ENCODE measurements at regions not wholly inside any gene's neighbourhood (a gene's known extent, or its start where the extent isn't known, plus 50 kb on each side); places are given as distances from the start of the nearest gene placed in this dataset.

GRCh38 chr14:101490771-101491170, 70.5 kb upstream of the DIO3 start:
- TF ChIP-seq EZH2 (IDR thresholded peaks at IDR 0.05; ENCODE audit: borderline replicate concordance, insufficient read depth, low read length, poor library complexity, severe bottlenecking) (no peak), CTCF (IDR thresholded peaks at IDR 0.05; ENCODE audit: poor library complexity, severe bottlenecking) (no peak), RAD21 (conservative IDR thresholded peaks at IDR 0.05) (no peak), EP300 (conservative IDR thresholded peaks at IDR 0.05; ENCODE audit: poor library complexity, severe bottlenecking) (no peak), POLR2AphosphoS5 (IDR thresholded peaks at IDR 0.05) (no peak), REST (IDR thresholded peaks at IDR 0.05; ENCODE audit: borderline replicate concordance) (no peak), MXI1 (conservative IDR thresholded peaks at IDR 0.05; ENCODE audit: poor library complexity, severe bottlenecking) (no peak), SMC3 (conservative IDR thresholded peaks at IDR 0.05; ENCODE audit: poor library complexity) (no peak), TAF1 (IDR thresholded peaks at IDR 0.05; ENCODE audit: low read depth) (no peak)

All from neural cell (in vitro differentiated cells).